ENCODE measurements at regions not wholly inside any gene's neighbourhood (a gene's known extent, or its start where the extent isn't known, plus 50 kb on each side); places are given as distances from the start of the nearest gene placed in this dataset.

DNA sequence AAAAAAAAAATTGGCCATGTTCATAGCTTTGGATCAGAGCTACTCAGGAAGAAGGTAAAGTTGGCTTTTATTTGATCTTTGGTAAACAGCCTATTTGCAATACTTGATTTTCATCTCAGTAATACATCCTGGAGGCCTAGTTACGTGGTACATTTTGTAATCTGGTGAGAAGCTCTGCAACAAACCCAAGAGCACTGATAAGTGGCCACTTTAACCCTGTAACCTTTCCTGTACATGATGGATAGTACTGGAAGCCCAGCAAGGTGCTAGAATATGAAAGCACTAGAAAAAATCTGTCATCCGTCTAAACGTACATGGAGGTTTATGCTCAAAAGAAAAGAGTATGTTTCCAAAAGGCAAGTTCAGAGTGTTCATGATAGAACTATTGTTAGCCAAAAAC lies 88.3 kb upstream of the BMP2K start:
- no peak overlapping the region for H3K27ac ChIP-seq
- ATAC-seq, result no peak
- no peak overlapping the region for H3K4me3 ChIP-seq
- ChIA-PET CTCF (no interaction called here), POLR2A (no interaction called here)
- 86% methylated on average over 3 of the region's 3 CpGs for WGBS (ENCODE audit: missing lambda C conversion rate)
- no peak for DNase-seq (ENCODE audit: low read depth in 1 of 2, low spot score in 1 of 2)
- H3K9me3 ChIP-seq, result no peaks in the 10 kb centered on the region
- FAIRE-seq, result no peak
- H3K4me1 ChIP-seq, result peaks cover 22% of the 10 kb centered on the region
- TF ChIP-seq, protein P1, sequence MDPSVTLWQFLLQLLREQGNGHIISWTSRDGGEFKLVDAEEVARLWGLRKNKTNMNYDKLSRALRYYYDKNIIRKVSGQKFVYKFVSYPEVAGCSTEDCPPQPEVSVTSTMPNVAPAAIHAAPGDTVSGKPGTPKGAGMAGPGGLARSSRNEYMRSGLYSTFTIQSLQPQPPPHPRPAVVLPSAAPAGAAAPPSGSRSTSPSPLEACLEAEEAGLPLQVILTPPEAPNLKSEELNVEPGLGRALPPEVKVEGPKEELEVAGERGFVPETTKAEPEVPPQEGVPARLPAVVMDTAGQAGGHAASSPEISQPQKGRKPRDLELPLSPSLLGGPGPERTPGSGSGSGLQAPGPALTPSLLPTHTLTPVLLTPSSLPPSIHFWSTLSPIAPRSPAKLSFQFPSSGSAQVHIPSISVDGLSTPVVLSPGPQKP (IDR thresholded peaks at IDR 0.05; ENCODE audit: low read depth, low read length), result no peak
- no peak for TF ChIP-seq HDAC2 (IDR thresholded peaks at IDR 0.05)
- TF ChIP-seq HEYL (CRISPR knock-in tag; IDR thresholded peaks at IDR 0.05), result no peak
- TF ChIP-seq FOXS1 (CRISPR knock-in tag; IDR thresholded peaks at IDR 0.05), result no peak
- no peak for TF ChIP-seq TFCP2L1 (CRISPR knock-in tag; IDR thresholded peaks at IDR 0.05)
- TF ChIP-seq NPAS2 (CRISPR knock-in tag; IDR thresholded peaks at IDR 0.05; ENCODE audit: borderline replicate concordance), result no peak
- no peak for TF ChIP-seq SREBF2 (IDR thresholded peaks at IDR 0.05)
- TF ChIP-seq CBX8 (IDR thresholded peaks at IDR 0.05), result no peak
- no peak for TF ChIP-seq BCL3 (IDR thresholded peaks at IDR 0.05)
- no peak for TF ChIP-seq KDM1A (IDR thresholded peaks at IDR 0.05; ENCODE audit: low read depth)
- TF ChIP-seq ZSCAN20 (CRISPR knock-in tag; IDR thresholded peaks at IDR 0.05), result no peak
- no peak for TF ChIP-seq POLR2A (IDR thresholded peaks at IDR 0.05; ENCODE audit: low read length)
- TF ChIP-seq USF2 (IDR thresholded peaks at IDR 0.05), result no peak
- TF ChIP-seq HOXB13 (CRISPR knock-in tag; IDR thresholded peaks at IDR 0.05; ENCODE audit: low read depth), result no peak
- no peak for TF ChIP-seq GATA3 (IDR thresholded peaks at IDR 0.05; ENCODE audit: borderline replicate concordance)
- no peak for TF ChIP-seq EP300 (IDR thresholded peaks at IDR 0.05)
- TF ChIP-seq, protein P2, sequence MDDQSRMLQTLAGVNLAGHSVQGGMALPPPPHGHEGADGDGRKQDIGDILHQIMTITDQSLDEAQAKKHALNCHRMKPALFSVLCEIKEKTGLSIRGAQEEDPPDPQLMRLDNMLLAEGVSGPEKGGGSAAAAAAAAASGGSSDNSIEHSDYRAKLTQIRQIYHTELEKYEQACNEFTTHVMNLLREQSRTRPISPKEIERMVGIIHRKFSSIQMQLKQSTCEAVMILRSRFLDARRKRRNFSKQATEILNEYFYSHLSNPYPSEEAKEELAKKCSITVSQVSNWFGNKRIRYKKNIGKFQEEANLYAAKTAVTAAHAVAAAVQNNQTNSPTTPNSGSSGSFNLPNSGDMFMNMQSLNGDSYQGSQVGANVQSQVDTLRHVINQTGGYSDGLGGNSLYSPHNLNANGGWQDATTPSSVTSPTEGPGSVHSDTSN (IDR thresholded peaks at IDR 0.05), result no peak
- TF ChIP-seq JUN (IDR thresholded peaks at IDR 0.05), result no peak
- no peak for TF ChIP-seq CHD4 (IDR thresholded peaks at IDR 0.05; ENCODE audit: borderline replicate concordance)
- H3K4me2 ChIP-seq, result no peak overlapping the region

- no peaks in the 10 kb centered on the region for H3K9me3 ChIP-seq
- H3K4me2 ChIP-seq, result no peak overlapping the region
- ChIA-PET CTCF (interaction anchor here (0.6 to 1.5 kb wide), 3 partner anchors 44 to 115 kb away, joined by 3 to 4 read pairs (median 3); no protein-coding TSS in a partner anchor), POLR2A (no interaction called here)
- WGBS (ENCODE audit: missing lambda C conversion rate), result 76% methylated on average over 6 of the region's 6 CpGs
- FAIRE-seq (no peak), DNase-seq (ENCODE audit: low read depth in 1 of 2, low spot score in 1 of 2) (no peak), ATAC-seq (no peak)
- H3K4me3 ChIP-seq, result no peak overlapping the region
- no peak overlapping the region for H3K27ac ChIP-seq
- peaks cover 22% of the 10 kb centered on the region for H3K4me1 ChIP-seq
- TF ChIP-seq RCOR1 (IDR thresholded peaks at IDR 0.05; ENCODE audit: low read depth, low read length) (no peak), KDM5A (IDR thresholded peaks at IDR 0.05) (no peak), SMC3 (IDR thresholded peaks at IDR 0.05) (no peak), REST (IDR thresholded peaks at IDR 0.05) (no peak)
Observed at GRCh38 chr4:78688366-78688765, 87.8 kb upstream of the BMP2K start.
